ENCODE measurements at regions not wholly inside any gene's neighbourhood (a gene's known extent, or its start where the extent isn't known, plus 50 kb on each side); places are given as distances from the start of the nearest gene placed in this dataset.

DNA sequence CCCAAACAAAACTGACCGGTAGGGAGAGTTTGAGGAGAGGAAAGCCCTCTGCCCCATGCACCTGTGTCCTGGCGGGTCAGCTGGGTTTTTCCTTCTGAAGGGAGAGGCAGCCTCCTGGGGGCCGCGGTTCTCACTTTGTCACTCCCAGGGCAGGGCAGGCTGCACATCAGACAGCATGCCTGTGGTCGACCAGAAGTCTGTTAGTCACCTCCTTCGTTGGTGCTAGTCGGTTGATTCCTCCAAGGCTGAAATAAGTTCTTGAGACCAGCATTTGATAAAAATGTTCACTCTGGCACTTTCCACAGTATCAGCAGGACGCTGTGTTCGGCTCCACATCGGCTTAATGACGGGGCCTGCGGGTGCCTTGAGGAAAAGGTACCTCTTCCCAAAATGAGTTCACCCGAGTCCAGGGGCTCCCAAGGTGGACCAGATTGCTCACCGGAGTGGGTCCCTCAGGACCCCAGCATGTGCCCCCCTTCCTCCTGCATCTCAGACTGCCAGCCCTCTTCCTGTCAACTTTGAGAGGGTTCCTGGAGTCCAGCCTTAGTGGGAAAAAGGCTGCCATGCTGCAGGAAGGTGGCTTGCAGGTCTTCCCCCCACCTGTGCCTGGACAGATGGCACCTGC, 373.7 kb upstream of the B3GAT1 start (continued):
- TF ChIP-seq ESRRA (IDR thresholded peaks at IDR 0.05; ENCODE audit: borderline replicate concordance, low read depth) (no peak), ZNF134 (CRISPR knock-in tag; conservative IDR thresholded peaks at IDR 0.05) (no peak), NELFE (IDR thresholded peaks at IDR 0.05; ENCODE audit: insufficient read depth, insufficient read length) (no peak), NFRKB (IDR thresholded peaks at IDR 0.05; ENCODE audit: low read depth) (no peak), ZNF445 (CRISPR knock-in tag; IDR thresholded peaks at IDR 0.05; ENCODE audit: low read depth) (no peak), TBP (optimal IDR thresholded peaks at IDR 0.05; ENCODE audit: low read depth, low read length) (no peak), KAT8 (IDR thresholded peaks at IDR 0.05; ENCODE audit: low read depth) (no peak), POLR3G (IDR thresholded peaks at IDR 0.05; ENCODE audit: extremely low read depth, insufficient read length, insufficient replicate concordance) (no peak), ZNF561 (CRISPR knock-in tag; conservative IDR thresholded peaks at IDR 0.05) (no peak)
- TF ChIP-seq, protein P1, sequence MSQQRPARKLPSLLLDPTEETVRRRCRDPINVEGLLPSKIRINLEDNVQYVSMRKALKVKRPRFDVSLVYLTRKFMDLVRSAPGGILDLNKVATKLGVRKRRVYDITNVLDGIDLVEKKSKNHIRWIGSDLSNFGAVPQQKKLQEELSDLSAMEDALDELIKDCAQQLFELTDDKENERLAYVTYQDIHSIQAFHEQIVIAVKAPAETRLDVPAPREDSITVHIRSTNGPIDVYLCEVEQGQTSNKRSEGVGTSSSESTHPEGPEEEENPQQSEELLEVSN (IDR thresholded peaks at IDR 0.05; ENCODE audit: borderline replicate concordance in 1 of 2, extremely low read depth in 1 of 2, insufficient read depth in 1 of 2, insufficient read length in 1 of 2, low read depth in 1 of 2, low read length in 1 of 2, poor library complexity in 1 of 2, severe bottlenecking in 1 of 2): no peak
- TF ChIP-seq, protein P2, sequence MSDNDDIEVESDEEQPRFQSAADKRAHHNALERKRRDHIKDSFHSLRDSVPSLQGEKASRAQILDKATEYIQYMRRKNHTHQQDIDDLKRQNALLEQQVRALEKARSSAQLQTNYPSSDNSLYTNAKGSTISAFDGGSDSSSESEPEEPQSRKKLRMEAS (CRISPR knock-in tag; IDR thresholded peaks at IDR 0.05): no peak
- TF ChIP-seq, protein P3, sequence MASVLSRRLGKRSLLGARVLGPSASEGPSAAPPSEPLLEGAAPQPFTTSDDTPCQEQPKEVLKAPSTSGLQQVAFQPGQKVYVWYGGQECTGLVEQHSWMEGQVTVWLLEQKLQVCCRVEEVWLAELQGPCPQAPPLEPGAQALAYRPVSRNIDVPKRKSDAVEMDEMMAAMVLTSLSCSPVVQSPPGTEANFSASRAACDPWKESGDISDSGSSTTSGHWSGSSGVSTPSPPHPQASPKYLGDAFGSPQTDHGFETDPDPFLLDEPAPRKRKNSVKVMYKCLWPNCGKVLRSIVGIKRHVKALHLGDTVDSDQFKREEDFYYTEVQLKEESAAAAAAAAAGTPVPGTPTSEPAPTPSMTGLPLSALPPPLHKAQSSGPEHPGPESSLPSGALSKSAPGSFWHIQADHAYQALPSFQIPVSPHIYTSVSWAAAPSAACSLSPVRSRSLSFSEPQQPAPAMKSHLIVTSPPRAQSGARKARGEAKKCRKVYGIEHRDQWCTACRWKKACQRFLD (CRISPR knock-in tag; IDR thresholded peaks at IDR 0.05): no peak
